ENCODE measurements at regions not wholly inside any gene's neighbourhood (a gene's known extent, or its start where the extent isn't known, plus 50 kb on each side); places are given as distances from the start of the nearest gene placed in this dataset.
"Not testable (repeated sequence)": the region's sequence is repeated elsewhere in the genome, so short reads cannot be mapped to it uniquely, and the experiment has no call there.

GRCh38 chr13:103605546-103606326 lies 539.5 kb upstream of the SLC10A2 start:
- no peak for DNase-seq

- DNase-seq, result not testable (repeated sequence)
These were observed 533.7 kb upstream of the SLC10A2 start for GRCh38 chr13:103599870-103600269.

- DNase-seq, result no peak
These were observed 532.5 kb upstream of the SLC10A2 start for GRCh38 chr13:103598671-103599070.

GRCh38 chr13:103573446-103573845 lies 507.2 kb upstream of the SLC10A2 start:
- DNase-seq, result no peak

GRCh38 chr13:103568314-103568713 lies 502.1 kb upstream of the SLC10A2 start:
- DNase-seq, result no peak

- no peak for DNase-seq
These were observed 491.7 kb upstream of the SLC10A2 start for GRCh38 chr13:103557878-103558277.

- DNase-seq, result no peak
These were observed 490.5 kb upstream of the SLC10A2 start for GRCh38 chr13:103556681-103557080.

GRCh38 chr13:103547914-103548313 lies 481.7 kb upstream of the SLC10A2 start:
- DNase-seq, result no peak

- DNase-seq, result no peak
These were observed 480.1 kb upstream of the SLC10A2 start for GRCh38 chr13:103546271-103546670.

GRCh38 chr13:103542648-103543047 lies 476.4 kb upstream of the SLC10A2 start:
- DNase-seq, result no peak

- no peak for DNase-seq
These were observed 474.2 kb upstream of the SLC10A2 start for GRCh38 chr13:103540382-103540765.

- DNase-seq, result no peak
These were observed 473.6 kb upstream of the SLC10A2 start for GRCh38 chr13:103539721-103540381.

GRCh38 chr13:103539265-103539664 lies 473.0 kb upstream of the SLC10A2 start:
- peak; percentile 4 for DNase-seq

GRCh38 chr13:103537616-103538015 lies 471.4 kb upstream of the SLC10A2 start:
- no peak for DNase-seq

GRCh38 chr13:103531278-103531677 lies 465.1 kb upstream of the SLC10A2 start:
- DNase-seq, result no peak

GRCh38 chr13:103528437-103528836 lies 462.2 kb upstream of the SLC10A2 start:
- no peak for DNase-seq

- DNase-seq, result no peak
These were observed 459.3 kb upstream of the SLC10A2 start for GRCh38 chr13:103525530-103525929.

- DNase-seq, result no peak
These were observed 457.6 kb upstream of the SLC10A2 start for GRCh38 chr13:103523858-103524257.

- no peak for DNase-seq
These were observed 455.3 kb upstream of the SLC10A2 start for GRCh38 chr13:103521532-103521931.

GRCh38 chr13:103517768-103518102 lies 451.5 kb upstream of the SLC10A2 start:
- DNase-seq, result no peak

- no peak for DNase-seq
These were observed 451.0 kb upstream of the SLC10A2 start for GRCh38 chr13:103517066-103517767.

GRCh38 chr13:103516015-103516795 lies 450.0 kb upstream of the SLC10A2 start:
- DNase-seq, result no peak

GRCh38 chr13:103515410-103515809 lies 449.2 kb upstream of the SLC10A2 start:
- DNase-seq, result no peak

Measured in NCI-H2029 (cell line).